ENCODE measurements at regions not wholly inside any gene's neighbourhood (a gene's known extent, or its start where the extent isn't known, plus 50 kb on each side); places are given as distances from the start of the nearest gene placed in this dataset.
A peak's percentile ranks its signal among the peaks of the same experiment; 100 is the strongest.

- ChIA-PET CTCF (interaction anchor here (0.6 to 1.5 kb wide), 4 partner anchors 17 to 1105 kb away, joined by 3 to 5 read pairs (median 4); no protein-coding TSS in a partner anchor), POLR2A (interaction anchor here (0.6 to 1.8 kb wide), 6 partner anchors 20 to 211 kb away, joined by 3 to 6 read pairs (median 3); no protein-coding TSS in a partner anchor)
- H3K27me3 Mint-ChIP-seq (ENCODE audit: insufficient read depth, unreplicated experiment): no peaks in the 10 kb centered on the region
- intact Hi-C loops (cut with micrococcal nuclease): no loop called here
- BruUV-seq (replicated peaks): no TSS peak
- H3K4me1 Mint-ChIP-seq (ENCODE audit: insufficient read depth, unreplicated experiment): peaks cover 13% of the 10 kb centered on the region
- no peaks in the 10 kb centered on the region for H3K36me3 Mint-ChIP-seq (ENCODE audit: insufficient read depth, unreplicated experiment)
- DNase-seq (ENCODE audit: unreplicated experiment): peak; percentile 60
- H3K9me3 Mint-ChIP-seq (ENCODE audit: unreplicated experiment): no peaks in the 10 kb centered on the region
- TF ChIP-seq CTCF (IDR thresholded peaks at IDR 0.05; ENCODE audit: unreplicated experiment): no peak
- H3K4me3 Mint-ChIP-seq (ENCODE audit: unreplicated experiment): peak overlapping the region; percentile 13
- H3K27ac Mint-ChIP-seq (ENCODE audit: low read depth, unreplicated experiment): no peak overlapping the region
Measured at GRCh38 chr6:163745536-163746400, 331.2 kb downstream of the QKI start.

GRCh38 chr6:163744256-163744925, 329.9 kb downstream of the QKI start:
- Mint-ChIP-seq H3K4me3 (ENCODE audit: unreplicated experiment) (no peak overlapping the region), H3K27me3 (ENCODE audit: insufficient read depth, unreplicated experiment) (no peaks in the 10 kb centered on the region), H3K36me3 (ENCODE audit: insufficient read depth, unreplicated experiment) (no peaks in the 10 kb centered on the region), H3K9me3 (ENCODE audit: unreplicated experiment) (no peaks in the 10 kb centered on the region), H3K27ac (ENCODE audit: low read depth, unreplicated experiment) (no peak overlapping the region), H3K4me1 (ENCODE audit: insufficient read depth, unreplicated experiment) (peaks cover 13% of the 10 kb centered on the region)
- BruUV-seq (replicated peaks): no TSS peak
- no peak for TF ChIP-seq CTCF (IDR thresholded peaks at IDR 0.05; ENCODE audit: unreplicated experiment)
- intact Hi-C loops (cut with micrococcal nuclease): no loop called here
- ChIA-PET POLR2A (no interaction called here), CTCF (interaction anchor here (0.7 kb wide), 1 partner anchor 193 kb away, joined by 3 read pairs; no protein-coding TSS in a partner anchor)
- no peak for DNase-seq (ENCODE audit: unreplicated experiment)

- CTCF ChIA-PET: no interaction called here
- Mint-ChIP-seq H3K9me3 (ENCODE audit: unreplicated experiment) (no peaks in the 10 kb centered on the region), H3K4me1 (ENCODE audit: insufficient read depth, unreplicated experiment) (peaks cover 13% of the 10 kb centered on the region), H3K4me3 (ENCODE audit: unreplicated experiment) (no peak overlapping the region), H3K27me3 (ENCODE audit: insufficient read depth, unreplicated experiment) (no peaks in the 10 kb centered on the region), H3K36me3 (ENCODE audit: insufficient read depth, unreplicated experiment) (no peaks in the 10 kb centered on the region), H3K27ac (ENCODE audit: low read depth, unreplicated experiment) (no peak overlapping the region)
- intact Hi-C loops (cut with micrococcal nuclease): no loop called here
- DNase-seq (ENCODE audit: unreplicated experiment): no peak
- no TSS peak for BruUV-seq (replicated peaks)
- POLR2A ChIA-PET: no interaction called here
- TF ChIP-seq CTCF (IDR thresholded peaks at IDR 0.05; ENCODE audit: unreplicated experiment): no peak
Measured at GRCh38 chr6:163743796-163744195, 329.3 kb downstream of the QKI start.

GRCh38 chr6:163741743-163742363, 327.3 kb downstream of the QKI start:
- BruUV-seq (replicated peaks): no TSS peak
- POLR2A ChIA-PET: no interaction called here

More at GRCh38 chr6:163741743-163742363, 327.3 kb downstream of the QKI start:
- Mint-ChIP-seq H3K4me3 (ENCODE audit: unreplicated experiment) (no peak overlapping the region), H3K27me3 (ENCODE audit: insufficient read depth, unreplicated experiment) (no peaks in the 10 kb centered on the region), H3K36me3 (ENCODE audit: insufficient read depth, unreplicated experiment) (peaks cover 6% of the 10 kb centered on the region), H3K9me3 (ENCODE audit: unreplicated experiment) (no peaks in the 10 kb centered on the region), H3K4me1 (ENCODE audit: insufficient read depth, unreplicated experiment) (peaks cover 19% of the 10 kb centered on the region), H3K27ac (ENCODE audit: low read depth, unreplicated experiment) (no peak overlapping the region)
- intact Hi-C loops (cut with micrococcal nuclease): no loop called here
- DNase-seq (ENCODE audit: unreplicated experiment): no peak
- no peak for TF ChIP-seq CTCF (IDR thresholded peaks at IDR 0.05; ENCODE audit: unreplicated experiment)
- CTCF ChIA-PET: no interaction called here
